AG04449 (cell line): ENCODE measurements at regions not wholly inside any gene's neighbourhood (a gene's known extent, or its start where the extent isn't known, plus 50 kb on each side); places are given as distances from the start of the nearest gene placed in this dataset.

Source experiments
- CTCF ChIA-PET: fragments of 350-600 bp; formaldehyde crosslinking; extraction: SDS; loops from one replicate; lab custom pipeline; 2021; ENCODE audit warnings: antibody characterized with exemption; lab: Yijun Ruan, JAX
- POLR2A ChIA-PET: fragments of 400-600, 350-600 bp; formaldehyde crosslinking; extraction: SDS; loops from one replicate; lab custom pipeline; 2020; ENCODE audit warnings: antibody characterized with exemption, inconsistent platforms; lab: Yijun Ruan, JAX
- DNase-seq: peaks from one replicate; pipeline ENCODE4 v3.0.0-alpha.2; 2010; ENCODE audit warnings: low read depth, low spot score
- H3K4me3 ChIP-seq: 2 replicates; pipeline ENCODE4 v1.5.1; 2011; ENCODE audit warnings: low read depth, mild to moderate bottlenecking, control low read depth, low read length
- CTCF ChIP-seq: IDR thresholded peaks from one replicate; pipeline ENCODE4 v1.5.1; 2011; ENCODE audit warnings: mild to moderate bottlenecking, moderate library complexity, low read length, control low read depth, inconsistent platforms; ENCODE audit not compliant: insufficient read depth; ENCODE audit errors: missing control alignments

- CTCF ChIA-PET, result no interaction called here
- TF ChIP-seq CTCF, result no peak
- no peak overlapping the region for H3K4me3 ChIP-seq
- DNase-seq, result no peak
- POLR2A ChIA-PET, result no interaction called here
These were observed 843.0 kb downstream of the BRD1 start for GRCh38 chr22:48984639-48985038.

- ChIA-PET CTCF (no interaction called here), POLR2A (no interaction called here)
- no peak for DNase-seq
- H3K4me3 ChIP-seq, result no peak overlapping the region
- TF ChIP-seq CTCF, result no peak
These were observed 845.3 kb downstream of the BRD1 start for GRCh38 chr22:48982321-48982905.

GRCh38 chr22:48981371-48982061, 846.2 kb downstream of the BRD1 start:
- no peak for TF ChIP-seq CTCF
- DNase-seq, result no peak
- ChIA-PET CTCF (no interaction called here), POLR2A (no interaction called here)
- H3K4me3 ChIP-seq, result no peak overlapping the region

- ChIA-PET CTCF (no interaction called here), POLR2A (no interaction called here)
- no peak overlapping the region for H3K4me3 ChIP-seq
- no peak for DNase-seq
- TF ChIP-seq CTCF, result no peak
These were observed 846.8 kb downstream of the BRD1 start for GRCh38 chr22:48980918-48981317.

GRCh38 chr22:48980409-48980808, 847.3 kb downstream of the BRD1 start:
- no peak for TF ChIP-seq CTCF
- CTCF ChIA-PET, result no interaction called here
- POLR2A ChIA-PET, result no interaction called here
- H3K4me3 ChIP-seq, result no peak overlapping the region
- DNase-seq, result no peak

GRCh38 chr22:48979482-48979881, 848.2 kb downstream of the BRD1 start:
- DNase-seq, result no peak
- ChIA-PET POLR2A (no interaction called here), CTCF (interaction anchor here (0.8 kb wide), 1 partner anchor 12 kb away, joined by 3 read pairs; no protein-coding TSS in a partner anchor)
- no peak overlapping the region for H3K4me3 ChIP-seq
- no peak for TF ChIP-seq CTCF
